Amniotic stem cell (primary cell): ENCODE measurements at regions not wholly inside any gene's neighbourhood (a gene's known extent, or its start where the extent isn't known, plus 50 kb on each side); places are given as distances from the start of the nearest gene placed in this dataset.

Source experiments
- DNase-seq: peaks from one replicate; lab custom pipeline; 2025; lab: John Stamatoyannopoulos, UW

- DNase-seq = no peak
These were observed 511.2 kb downstream of the SOX11 start for GRCh38 chr2:6203291-6203959.

DNA sequence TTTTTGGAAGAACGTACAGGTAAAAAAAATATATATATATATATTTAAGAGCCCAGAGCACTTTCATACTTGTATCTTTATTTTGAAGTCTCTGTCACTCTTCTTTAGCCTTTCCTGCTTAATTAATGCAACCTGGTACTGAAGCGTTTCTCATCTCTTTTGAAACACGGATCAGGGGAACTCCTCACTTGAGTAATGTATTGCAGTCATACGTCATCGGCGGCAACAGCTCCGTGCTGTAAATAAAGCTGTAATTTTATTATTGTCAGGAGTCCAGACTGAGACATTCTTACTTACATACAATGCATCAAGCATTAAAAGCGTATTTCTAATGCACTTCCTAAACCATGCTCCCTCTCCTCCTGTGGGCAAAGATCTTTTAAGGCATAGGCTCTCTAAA is 514.7 kb downstream of the SOX11 start:
- DNase-seq = no peak

DNA sequence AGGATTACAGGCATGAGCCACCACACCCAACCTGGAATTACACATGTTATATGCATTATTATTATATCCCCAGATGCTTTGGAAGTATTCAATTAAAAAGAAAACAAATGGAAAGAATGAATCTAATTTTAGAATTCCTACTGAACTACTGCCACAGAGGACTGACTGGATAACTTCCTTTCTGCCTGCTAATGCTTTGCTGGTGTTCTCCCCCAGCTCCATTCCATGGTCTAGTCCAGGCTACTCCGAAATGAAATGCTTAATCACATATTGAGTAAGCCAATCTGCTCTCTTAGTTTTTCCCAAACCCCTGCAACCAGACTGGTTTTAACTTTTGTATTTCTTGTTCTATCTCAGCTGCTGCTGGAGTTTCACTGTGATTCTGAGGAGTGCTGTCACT is 519.1 kb downstream of the SOX11 start:
- DNase-seq = no peak

- no peak for DNase-seq
These were observed 520.3 kb downstream of the SOX11 start for GRCh38 chr2:6212491-6212890.

DNA sequence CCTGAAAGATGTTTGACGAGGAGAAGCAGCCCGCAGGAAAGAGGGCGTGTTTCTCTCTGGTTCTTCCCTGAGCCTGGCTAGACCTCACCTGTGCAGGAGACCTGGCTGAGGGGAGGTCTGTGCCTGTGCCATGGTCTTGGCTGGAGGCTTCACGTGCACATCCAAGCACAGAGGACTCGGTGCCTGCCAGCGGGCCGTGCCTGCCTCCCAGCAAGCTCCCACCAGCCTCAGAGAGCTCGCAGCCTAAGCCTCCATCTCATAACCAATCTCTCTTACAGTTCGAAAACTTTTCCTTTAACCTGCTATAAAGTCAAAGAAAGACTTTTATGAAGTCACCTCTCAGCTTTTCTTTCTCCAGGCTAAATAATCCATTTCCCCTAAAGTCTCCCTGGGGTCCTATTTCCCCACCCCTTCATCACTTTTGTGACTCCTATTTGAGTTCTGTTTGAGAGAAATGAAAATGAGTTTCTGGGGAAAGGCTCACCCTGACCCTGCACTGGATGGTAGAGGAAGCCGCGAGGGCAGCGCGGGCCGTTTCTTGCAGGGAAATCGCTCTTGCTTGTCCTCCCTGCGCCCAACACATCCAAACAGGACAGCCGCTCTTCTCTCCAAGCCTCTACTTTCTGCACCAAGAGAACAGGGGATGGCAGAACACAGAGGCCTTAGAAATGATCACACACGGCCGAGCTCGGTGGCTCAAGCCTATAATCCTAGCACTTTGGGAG is 521.0 kb downstream of the SOX11 start:
- no peak for DNase-seq

GRCh38 chr2:6214471-6214870 is 522.3 kb downstream of the SOX11 start:
- DNase-seq = no peak

DNA sequence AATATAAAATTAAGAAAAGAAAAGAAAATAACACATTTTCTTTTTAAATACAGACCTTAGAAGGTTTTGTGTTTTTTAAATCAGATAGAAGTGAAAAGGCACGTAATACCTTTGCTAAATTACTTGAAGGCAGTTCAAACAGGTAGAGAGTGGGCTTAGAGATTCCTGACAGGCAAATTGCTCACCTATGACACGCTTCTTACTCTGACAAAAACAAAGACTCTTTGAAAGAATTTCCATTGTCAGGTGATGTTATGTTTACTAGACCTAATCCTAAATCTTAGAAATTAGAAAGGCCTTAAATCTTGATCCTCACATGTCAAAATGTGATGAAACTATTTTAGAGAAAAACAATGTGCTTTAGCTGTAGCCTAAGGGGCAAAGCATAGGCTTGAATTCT is 522.9 kb downstream of the SOX11 start:
- DNase-seq = no peak

DNA sequence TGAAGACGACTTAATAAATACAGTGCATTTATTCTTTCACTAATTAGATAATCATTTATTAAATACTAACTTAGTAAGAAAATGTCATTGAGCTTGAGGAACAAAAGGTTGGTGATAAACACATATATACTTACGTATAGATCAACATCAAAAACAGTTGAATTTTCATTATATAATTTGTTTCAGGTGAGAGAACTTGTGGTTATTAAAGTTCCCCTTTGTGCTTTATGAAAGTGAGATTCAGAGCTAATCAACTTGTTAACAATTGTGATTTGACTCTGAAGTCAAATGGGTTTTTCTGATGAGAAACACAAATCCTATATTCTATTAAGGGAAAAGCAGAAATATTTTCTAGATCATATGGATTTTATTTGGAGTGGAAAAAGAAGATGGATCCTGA is 524.0 kb downstream of the SOX11 start:
- DNase-seq = no peak

DNA sequence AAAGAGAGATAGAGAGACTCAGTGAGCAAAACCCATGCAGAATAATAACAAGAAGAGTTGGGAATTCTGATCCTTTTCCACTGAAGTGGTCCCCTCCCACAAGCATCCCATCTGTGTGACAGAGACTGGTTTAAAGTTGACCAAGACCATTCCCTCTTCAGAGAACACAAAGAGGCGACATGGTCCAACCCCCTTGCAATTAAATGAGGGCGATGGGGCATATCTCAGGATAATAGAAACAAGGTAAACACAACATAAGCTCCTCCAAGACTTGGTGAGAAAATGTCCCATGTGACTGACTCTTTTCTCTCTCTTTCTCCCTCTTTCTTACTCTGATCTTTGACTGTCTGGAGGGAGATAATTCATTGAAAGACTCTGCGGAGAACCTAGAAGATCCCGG is 526.7 kb downstream of the SOX11 start:
- no peak for DNase-seq

GRCh38 chr2:6219906-6220305 is 527.7 kb downstream of the SOX11 start:
- no peak for DNase-seq

DNA sequence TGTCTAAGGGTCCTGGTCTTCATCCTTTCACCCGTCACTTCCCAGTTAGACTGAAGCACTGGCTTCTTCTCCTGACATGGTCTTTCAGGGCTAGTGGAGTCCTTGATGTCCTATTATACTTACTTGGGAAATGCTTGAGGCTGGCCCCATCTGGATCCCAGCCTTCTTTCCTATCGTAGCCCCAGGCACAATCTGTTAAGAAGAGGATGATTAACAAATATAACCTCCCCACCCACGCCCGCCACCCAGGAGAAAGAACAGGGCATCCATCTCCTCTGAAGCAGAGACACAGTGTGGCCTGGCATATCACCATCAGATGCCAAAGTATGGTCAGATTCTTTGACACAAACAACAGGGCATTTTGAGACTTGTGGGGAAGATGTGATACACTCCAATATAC is 530.1 kb downstream of the SOX11 start:
- no peak for DNase-seq

GRCh38 chr2:6224267-6224666 is 532.1 kb downstream of the SOX11 start:
- no peak for DNase-seq

- DNase-seq = no peak
These were observed 536.1 kb downstream of the SOX11 start for GRCh38 chr2:6228251-6228650.

DNA sequence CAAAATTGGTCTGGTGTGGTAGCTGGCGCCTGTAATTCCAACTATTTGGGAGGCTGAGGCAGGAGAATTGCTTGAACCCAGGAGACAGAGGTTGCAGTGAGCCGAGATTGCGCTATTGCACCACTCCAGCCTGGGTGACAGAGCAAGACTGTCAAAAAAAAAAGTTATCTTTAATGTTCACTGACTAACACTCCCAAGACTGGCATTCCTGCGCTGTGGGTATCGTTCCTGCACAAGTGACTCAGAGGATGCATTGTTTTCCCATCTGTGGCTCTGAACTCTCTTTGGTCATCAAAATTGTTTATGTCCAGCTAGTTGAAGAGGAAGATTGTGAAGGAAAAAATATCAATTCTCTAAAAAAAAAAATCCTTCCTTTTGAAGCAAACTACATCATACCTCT is 539.0 kb downstream of the SOX11 start:
- DNase-seq = no peak

- no peak for DNase-seq
These were observed 541.8 kb downstream of the SOX11 start for GRCh38 chr2:6233993-6234392.

DNA sequence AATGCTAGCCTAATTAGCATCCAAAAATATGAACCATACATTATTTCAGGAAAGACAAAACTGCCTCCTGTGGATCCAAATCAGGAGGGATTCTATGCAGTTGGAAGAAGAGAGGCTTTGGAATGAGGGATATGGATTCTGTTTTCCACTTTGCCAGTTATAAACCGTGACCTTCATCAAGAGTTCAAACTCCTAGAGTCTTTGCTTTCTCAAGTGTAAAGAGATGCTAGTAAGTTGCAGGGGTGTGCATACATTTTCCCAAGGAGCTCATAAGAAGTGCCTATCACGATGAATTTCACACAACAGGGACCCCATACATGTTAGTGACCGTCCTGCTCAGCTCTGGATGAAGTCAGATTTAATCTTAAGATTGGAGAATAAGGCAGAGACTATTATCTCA is 542.5 kb downstream of the SOX11 start:
- no peak for DNase-seq

- no peak for DNase-seq
These were observed 544.1 kb downstream of the SOX11 start for GRCh38 chr2:6236317-6236716.

DNA sequence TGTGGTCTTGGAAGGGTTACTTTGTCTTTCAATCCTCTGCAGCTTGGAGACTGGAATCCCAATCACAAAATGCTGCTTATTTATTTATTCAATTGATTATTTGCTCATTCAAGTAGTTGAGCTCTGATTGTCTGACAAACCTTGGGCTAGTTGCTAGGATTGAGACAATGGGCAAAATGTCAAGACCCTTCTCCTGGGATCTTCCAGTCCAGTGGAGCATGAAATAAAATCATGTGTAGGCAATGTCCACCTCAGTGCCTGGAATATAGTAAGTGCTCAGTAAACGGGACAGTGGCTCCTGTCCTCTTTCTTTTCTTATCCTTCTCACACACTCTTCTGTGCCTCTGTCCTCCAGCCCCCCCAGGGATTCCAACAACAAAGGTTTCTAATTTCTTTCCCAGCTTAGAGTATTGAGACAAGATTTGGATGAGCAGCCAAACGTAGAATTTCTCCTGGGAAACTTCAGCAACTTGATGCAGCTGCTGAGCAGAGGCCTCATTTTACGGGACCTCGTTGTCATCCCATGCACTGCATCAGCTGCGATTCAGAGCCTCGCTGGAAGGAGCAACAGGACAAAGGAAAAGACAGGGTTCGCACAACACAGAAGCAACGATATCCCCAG is 545.0 kb downstream of the SOX11 start:
- no peak for DNase-seq

DNA sequence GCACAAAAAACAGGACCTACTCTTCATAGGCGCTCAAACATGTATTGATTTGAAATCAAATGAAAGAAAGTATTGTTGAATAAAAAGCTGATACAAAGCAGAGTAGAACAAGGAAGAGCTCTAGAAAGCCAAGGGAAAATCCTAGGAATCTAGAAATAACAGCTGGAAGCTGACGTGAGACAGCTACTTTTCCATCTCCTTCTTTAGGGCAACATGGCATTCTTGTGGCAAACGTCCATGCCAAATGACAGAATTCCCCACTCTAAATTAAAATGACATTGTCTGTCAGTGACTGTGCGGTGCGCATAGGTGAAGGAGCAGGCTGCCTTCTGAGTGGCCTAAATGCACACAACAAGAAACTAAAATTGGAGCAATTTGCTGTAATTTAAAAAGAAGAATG is 557.4 kb downstream of the SOX11 start:
- DNase-seq = no peak

DNA sequence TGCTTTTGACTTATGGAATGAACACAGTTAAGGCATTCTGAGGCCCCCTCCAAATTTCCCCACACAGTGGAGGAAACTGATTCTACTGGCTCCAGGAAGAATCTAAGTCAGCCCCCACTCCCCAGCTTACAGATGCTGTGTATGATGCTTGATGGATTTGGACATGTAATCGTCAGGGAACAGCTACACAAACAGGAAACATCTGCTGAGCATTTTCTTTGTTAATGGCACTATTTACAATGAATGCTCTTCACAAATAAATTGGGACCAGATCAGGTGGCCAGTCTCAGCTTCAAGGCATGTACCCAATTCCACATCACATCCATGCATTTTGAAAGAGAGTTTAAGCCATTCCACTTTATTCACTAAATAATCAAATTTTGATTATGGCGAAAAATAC is 562.3 kb downstream of the SOX11 start:
- DNase-seq = no peak

DNA sequence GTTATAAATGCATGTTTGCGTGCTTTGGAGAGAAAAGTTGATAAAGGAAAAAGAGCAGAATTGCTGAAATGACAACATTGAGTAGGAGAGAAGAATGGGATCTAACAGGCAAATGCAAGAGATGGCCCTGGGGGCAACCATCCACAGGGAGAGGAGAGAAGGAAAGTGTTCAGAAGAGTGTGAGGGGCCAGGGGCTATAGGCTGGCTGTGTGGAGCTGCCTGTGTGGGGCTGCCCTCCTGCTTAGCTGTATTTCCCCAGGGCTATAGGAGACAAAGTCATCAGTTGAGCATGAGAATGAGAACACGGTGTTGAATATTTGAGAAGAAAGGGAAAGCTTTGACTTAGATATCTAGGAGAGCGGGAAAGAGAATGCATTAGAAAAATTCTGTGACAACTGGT is 572.0 kb downstream of the SOX11 start:
- no peak for DNase-seq

DNA sequence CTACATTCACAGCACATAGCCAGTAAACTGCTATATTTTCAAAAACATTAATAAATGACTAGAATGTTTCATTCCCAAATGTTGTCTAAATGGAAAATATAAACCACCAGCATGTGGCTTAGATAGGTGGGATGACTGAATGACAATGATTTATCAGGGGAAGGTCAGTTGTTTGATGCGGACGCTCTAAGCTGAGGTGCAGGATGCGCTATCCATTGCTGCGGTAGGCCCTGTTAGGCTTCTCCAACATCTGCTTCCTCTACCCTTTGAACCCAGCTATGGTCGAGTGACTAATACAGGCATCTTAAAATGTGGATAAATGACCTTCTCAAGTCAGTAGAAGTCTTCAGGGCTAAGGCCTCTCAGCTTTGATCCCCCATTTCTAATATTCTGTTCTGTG is 584.2 kb downstream of the CMPK2 start:
- DNase-seq = no peak

DNA sequence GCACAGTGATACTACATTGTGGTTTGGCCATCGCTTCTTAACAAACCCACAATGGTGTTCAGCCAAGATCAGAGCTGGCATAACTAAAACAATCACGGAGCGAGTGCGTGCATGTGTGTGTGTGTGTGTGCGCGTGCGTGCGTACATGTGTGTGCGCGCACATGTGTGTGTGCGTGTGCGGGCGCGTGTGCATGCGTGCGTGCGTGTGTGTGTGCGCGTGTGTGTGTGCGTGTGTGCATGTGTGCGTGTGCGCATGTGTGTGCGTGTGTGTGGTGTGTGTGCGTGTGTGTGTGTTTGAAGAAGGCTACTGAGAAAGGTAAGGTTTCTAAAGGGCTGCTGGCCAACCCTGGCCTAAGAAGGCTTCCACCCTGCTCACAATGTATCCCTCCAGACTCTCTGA is 582.4 kb downstream of the CMPK2 start:
- DNase-seq = no peak

- no peak for DNase-seq
These were observed 578.3 kb downstream of the CMPK2 start for GRCh38 chr2:6287406-6287805.
